NT2/D1 (cell line): ENCODE measurements at regions not wholly inside any gene's neighbourhood (a gene's known extent, or its start where the extent isn't known, plus 50 kb on each side); places are given as distances from the start of the nearest gene placed in this dataset.

Experiments used
- SUZ12 ChIP-seq: IDR thresholded peaks from 2 replicates; pipeline ENCODE4 v1.6.1; 2011; ENCODE audit not compliant: insufficient read length, insufficient read depth; ENCODE audit errors: extremely low read depth
- ZNF274 ChIP-seq: IDR thresholded peaks from 2 replicates; pipeline ENCODE4 v1.6.1; 2011; ENCODE audit warnings: mild to moderate bottlenecking, low read depth, low read length

- no peak for TF ChIP-seq ZNF274
- TF ChIP-seq SUZ12, result no peak
Observed at GRCh38 chr20:52752023-52752422, 220.1 kb upstream of the TSHZ2 start.
